Anterior cingulate cortex (tissue), 58 donors: ENCODE measurements at regions not wholly inside any gene's neighbourhood (a gene's known extent, or its start where the extent isn't known, plus 50 kb on each side); places are given as distances from the start of the nearest gene placed in this dataset.
A peak's percentile ranks its signal among the peaks of the same experiment; 100 is the strongest.
"Not testable (repeated sequence)": the region's sequence is repeated elsewhere in the genome, so short reads cannot be mapped to it uniquely, and the experiment has no call there.

Source experiments
- DNase-seq, 58 donors: peaks; one replicate each; lab custom pipeline; 2025; lab: John Stamatoyannopoulos, UW

GRCh38 chr10:126722726-126723125, 52.2 kb upstream of the C10orf90 start:
- no peak for DNase-seq

- DNase-seq, result no peak
Observed at GRCh38 chr10:126723226-126723625, 52.7 kb upstream of the C10orf90 start.

GRCh38 chr10:126729314-126729870, 58.9 kb upstream of the C10orf90 start:
- no peak for DNase-seq

- no peak for DNase-seq
Observed at GRCh38 chr10:126730856-126731609, 60.5 kb upstream of the C10orf90 start.

- DNase-seq, result no peak
Observed at GRCh38 chr10:126731610-126731990, 61.1 kb upstream of the C10orf90 start.

- no peak for DNase-seq
Observed at GRCh38 chr10:126732308-126732707, 61.8 kb upstream of the C10orf90 start.

GRCh38 chr10:126732868-126733267, 62.4 kb upstream of the C10orf90 start:
- DNase-seq, result no peak

GRCh38 chr10:126734015-126734414, 63.5 kb upstream of the C10orf90 start:
- peak in 2 of 58 donors; percentile 3 to 24 for DNase-seq

- peak in 5 of 58 donors; percentile 5 to 42 (median 11) for DNase-seq
Observed at GRCh38 chr10:126734967-126735366, 64.5 kb upstream of the C10orf90 start.

GRCh38 chr10:126736142-126736541, 65.6 kb upstream of the C10orf90 start:
- DNase-seq, result no peak

GRCh38 chr10:126736727-126737126, 66.2 kb upstream of the C10orf90 start:
- no peak for DNase-seq

- DNase-seq, result no peak
Observed at GRCh38 chr10:126738001-126738400, 67.5 kb upstream of the C10orf90 start.

- no peak for DNase-seq
Observed at GRCh38 chr10:126744571-126744970, 74.1 kb upstream of the C10orf90 start.

- peak in 52 of 58 donors; percentile 5 to 82 (median 51) for DNase-seq
Observed at GRCh38 chr10:126749015-126749655, 78.6 kb upstream of the C10orf90 start.

- no peak for DNase-seq
Observed at GRCh38 chr10:126754966-126755365, 84.5 kb upstream of the C10orf90 start.

- no peak for DNase-seq
Observed at GRCh38 chr10:126758867-126759266, 88.4 kb upstream of the C10orf90 start.

GRCh38 chr10:126759531-126759930, 89.0 kb upstream of the C10orf90 start:
- no peak for DNase-seq

- not testable (repeated sequence) for DNase-seq
Observed at GRCh38 chr10:126766646-126767045, 96.2 kb upstream of the C10orf90 start.

GRCh38 chr10:126770809-126771208, 100.3 kb upstream of the C10orf90 start:
- DNase-seq, result no peak

- DNase-seq, result no peak
Observed at GRCh38 chr10:126776168-126776567, 105.7 kb upstream of the C10orf90 start.

GRCh38 chr10:126777714-126778113, 107.2 kb upstream of the C10orf90 start:
- no peak for DNase-seq
